Ishikawa (cell line): ENCODE measurements at regions not wholly inside any gene's neighbourhood (a gene's known extent, or its start where the extent isn't known, plus 50 kb on each side); places are given as distances from the start of the nearest gene placed in this dataset.

ENCODE experiments used
- EP300 ChIP-seq: IDR thresholded peaks from 2 replicates; pipeline ENCODE4 v1.6.1; 2012; ENCODE audit warnings: borderline replicate concordance
- MAX ChIP-seq: IDR thresholded peaks from 2 replicates; pipeline ENCODE4 v1.6.1; 2012
- REST ChIP-seq: IDR thresholded peaks from 2 replicates; pipeline ENCODE4 v1.6.1; 2012; ENCODE audit warnings: low read depth, mild to moderate bottlenecking
- TEAD4 ChIP-seq: IDR thresholded peaks from 2 replicates; pipeline ENCODE4 v1.6.1; 2012
- ZBTB7A ChIP-seq: IDR thresholded peaks from 2 replicates; pipeline ENCODE4 v1.6.1; 2012; ENCODE audit warnings: low read depth

- TF ChIP-seq MAX: no peak
- no peak for TF ChIP-seq ZBTB7A
- no peak for TF ChIP-seq EP300
- TF ChIP-seq TEAD4: no peak
- TF ChIP-seq REST: no peak
These were observed 366.7 kb upstream of the SPHKAP start for GRCh38 chr2:228548230-228548629.
